ENCODE measurements at regions not wholly inside any gene's neighbourhood (a gene's known extent, or its start where the extent isn't known, plus 50 kb on each side); places are given as distances from the start of the nearest gene placed in this dataset.

- TF ChIP-seq, protein P1, sequence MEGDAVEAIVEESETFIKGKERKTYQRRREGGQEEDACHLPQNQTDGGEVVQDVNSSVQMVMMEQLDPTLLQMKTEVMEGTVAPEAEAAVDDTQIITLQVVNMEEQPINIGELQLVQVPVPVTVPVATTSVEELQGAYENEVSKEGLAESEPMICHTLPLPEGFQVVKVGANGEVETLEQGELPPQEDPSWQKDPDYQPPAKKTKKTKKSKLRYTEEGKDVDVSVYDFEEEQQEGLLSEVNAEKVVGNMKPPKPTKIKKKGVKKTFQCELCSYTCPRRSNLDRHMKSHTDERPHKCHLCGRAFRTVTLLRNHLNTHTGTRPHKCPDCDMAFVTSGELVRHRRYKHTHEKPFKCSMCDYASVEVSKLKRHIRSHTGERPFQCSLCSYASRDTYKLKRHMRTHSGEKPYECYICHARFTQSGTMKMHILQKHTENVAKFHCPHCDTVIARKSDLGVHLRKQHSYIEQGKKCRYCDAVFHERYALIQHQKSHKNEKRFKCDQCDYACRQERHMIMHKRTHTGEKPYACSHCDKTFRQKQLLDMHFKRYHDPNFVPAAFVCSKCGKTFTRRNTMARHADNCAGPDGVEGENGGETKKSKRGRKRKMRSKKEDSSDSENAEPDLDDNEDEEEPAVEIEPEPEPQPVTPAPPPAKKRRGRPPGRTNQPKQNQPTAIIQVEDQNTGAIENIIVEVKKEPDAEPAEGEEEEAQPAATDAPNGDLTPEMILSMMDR (conservative IDR thresholded peaks at IDR 0.05 in 1 of 2, IDR thresholded peaks at IDR 0.05 in 1 of 2; ENCODE audit: low read depth in 1 of 2, low read length in 2 of 2): no peak
- TF ChIP-seq EZH2 (IDR thresholded peaks at IDR 0.05; ENCODE audit: low read length, missing control alignments): no peak
Observed at GRCh38 chr4:23577398-23577797, 312.4 kb downstream of the PPARGC1A start.

Data from fibroblast of lung (primary cell).